HAP-1 (cell line): ENCODE measurements at regions not wholly inside any gene's neighbourhood (a gene's known extent, or its start where the extent isn't known, plus 50 kb on each side); places are given as distances from the start of the nearest gene placed in this dataset.
"Not testable (repeated sequence)": the region's sequence is repeated elsewhere in the genome, so short reads cannot be mapped to it uniquely, and the experiment has no call there.

Source experiments
- DNase-seq, 2 experiments: peaks; one replicate each; pipeline ENCODE4 v3.0.0-alpha.2; 2016 to 2020; ENCODE audit warnings: low spot score in 2 of 2
- H3K27me3 ChIP-seq: fragments of 250-450 bp; sonication (Bioruptor Pico); 2 replicates; pipeline ENCODE4 v1.5.1; 2020; ENCODE audit warnings: low read depth, mild to moderate bottlenecking, moderate library complexity
- H3K36me3 ChIP-seq: fragments of 250-450 bp; sonication (Bioruptor Pico); replicated peaks from 2 replicates; pipeline ENCODE4 v1.5.1; 2020; ENCODE audit warnings: mild to moderate bottlenecking
- H3K4me1 ChIP-seq: fragments of 250-450 bp; sonication (Bioruptor Pico); 2 replicates; pipeline ENCODE4 v1.5.1; 2020; ENCODE audit warnings: mild to moderate bottlenecking
- H3K4me3 ChIP-seq: fragments of 250-450 bp; sonication (Bioruptor Pico); 2 replicates; pipeline ENCODE4 v1.5.1; 2020; ENCODE audit warnings: mild to moderate bottlenecking, moderate library complexity
- H3K9me3 ChIP-seq: fragments of 250-450 bp; sonication (Bioruptor Pico); 2 replicates; pipeline ENCODE4 v1.5.1; 2020; ENCODE audit warnings: mild to moderate bottlenecking, moderate library complexity
- in situ Hi-C: fragments of 300-500 bp; cut with MboI; formaldehyde crosslinking; loops from 3 replicates; pipeline ENCODE4 v1.14.3; 2020; ENCODE audit warnings: low sequenced_read_pairs, inconsistent platforms, mixed read lengths

- in situ Hi-C loops, result no loop called here
- no peak for DNase-seq
- Histone ChIP-seq H3K9me3 (no peaks in the 10 kb centered on the region; the same call in 1 of the 2 replicates), H3K36me3 (no peaks in the 10 kb centered on the region), H3K4me3 (no peak overlapping the region), H3K27me3 (no peaks in the 10 kb centered on the region), H3K4me1 (no peaks in the 10 kb centered on the region)
Measured at GRCh38 chr6:67535946-67536345, 1099.1 kb upstream of the ADGRB3 start.

- Histone ChIP-seq H3K9me3 (no peaks in the 10 kb centered on the region), H3K36me3 (no peaks in the 10 kb centered on the region), H3K27me3 (no peaks in the 10 kb centered on the region), H3K4me3 (no peak overlapping the region), H3K4me1 (no peaks in the 10 kb centered on the region)
- no peak for DNase-seq
- in situ Hi-C loops, result no loop called here
Measured at GRCh38 chr6:67506352-67506751, 1128.7 kb upstream of the ADGRB3 start.

GRCh38 chr6:67501755-67502154 lies 1133.3 kb upstream of the ADGRB3 start:
- in situ Hi-C loops, result no loop called here
- H3K36me3 ChIP-seq, result no peaks in the 10 kb centered on the region
- no peaks in the 10 kb centered on the region for H3K9me3 ChIP-seq
- no peaks in the 10 kb centered on the region for H3K27me3 ChIP-seq
- H3K4me3 ChIP-seq, result no peak overlapping the region
- no peaks in the 10 kb centered on the region for H3K4me1 ChIP-seq
- DNase-seq, result no peak

DNA sequence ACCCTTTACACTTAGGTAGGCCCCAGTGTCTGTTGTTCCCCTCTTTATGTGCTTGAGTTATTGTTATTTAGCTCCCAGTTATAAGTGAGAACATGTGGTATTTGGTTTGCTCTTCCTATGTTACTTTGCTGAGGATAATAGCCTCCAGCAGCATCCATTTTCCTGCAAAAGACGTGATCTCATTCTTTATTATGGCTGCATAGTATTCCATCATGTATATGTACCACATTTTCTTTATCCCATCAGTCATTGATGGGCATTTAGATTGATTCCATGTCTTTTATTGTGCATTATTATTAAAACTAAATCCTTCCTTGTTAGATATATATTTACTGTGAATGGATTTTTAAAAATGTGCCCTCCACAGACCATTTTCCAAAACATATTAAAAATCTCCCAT lies 1137.3 kb upstream of the ADGRB3 start:
- Histone ChIP-seq H3K36me3 (no peaks in the 10 kb centered on the region), H3K4me1 (no peaks in the 10 kb centered on the region), H3K4me3 (no peak overlapping the region), H3K27me3 (no peaks in the 10 kb centered on the region), H3K9me3 (no peaks in the 10 kb centered on the region)
- no peak for DNase-seq
- in situ Hi-C loops, result no loop called here

GRCh38 chr6:67496191-67496590 lies 1138.9 kb upstream of the ADGRB3 start:
- no peaks in the 10 kb centered on the region for H3K4me1 ChIP-seq
- in situ Hi-C loops, result no loop called here
- H3K9me3 ChIP-seq, result no peaks in the 10 kb centered on the region
- no peaks in the 10 kb centered on the region for H3K27me3 ChIP-seq
- no peak overlapping the region for H3K4me3 ChIP-seq
- no peaks in the 10 kb centered on the region for H3K36me3 ChIP-seq
- no peak for DNase-seq

- in situ Hi-C loops, result no loop called here
- DNase-seq, result no peak
- Histone ChIP-seq H3K27me3 (no peaks in the 10 kb centered on the region), H3K4me1 (no peaks in the 10 kb centered on the region), H3K36me3 (no peaks in the 10 kb centered on the region), H3K4me3 (no peak overlapping the region), H3K9me3 (no peaks in the 10 kb centered on the region)
Measured at GRCh38 chr6:67493682-67494081, 1141.4 kb upstream of the ADGRB3 start.

DNA sequence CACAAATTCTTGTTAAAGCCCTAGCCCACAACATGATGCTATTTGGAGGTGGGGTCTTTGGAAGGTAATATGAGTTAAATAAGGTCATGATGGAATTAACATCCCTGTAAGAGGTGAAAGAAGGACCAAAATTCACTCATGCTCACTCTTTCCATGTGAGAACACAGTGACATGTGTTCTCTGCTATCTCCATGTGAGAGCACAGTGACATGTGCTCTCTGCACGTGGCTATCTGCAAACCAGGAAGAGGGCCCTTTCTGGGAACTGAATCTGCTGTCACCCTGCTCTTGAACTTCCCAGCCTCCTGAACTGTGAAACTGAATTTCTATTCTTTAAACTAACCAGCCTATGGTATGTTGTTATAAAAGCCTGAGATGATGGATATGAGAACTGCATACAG lies 1159.4 kb upstream of the ADGRB3 start:
- Histone ChIP-seq H3K4me1 (no peaks in the 10 kb centered on the region), H3K9me3 (no peaks in the 10 kb centered on the region), H3K4me3 (no peak overlapping the region), H3K36me3 (no peaks in the 10 kb centered on the region), H3K27me3 (no peaks in the 10 kb centered on the region)
- in situ Hi-C loops, result no loop called here
- DNase-seq, result no peak

DNA sequence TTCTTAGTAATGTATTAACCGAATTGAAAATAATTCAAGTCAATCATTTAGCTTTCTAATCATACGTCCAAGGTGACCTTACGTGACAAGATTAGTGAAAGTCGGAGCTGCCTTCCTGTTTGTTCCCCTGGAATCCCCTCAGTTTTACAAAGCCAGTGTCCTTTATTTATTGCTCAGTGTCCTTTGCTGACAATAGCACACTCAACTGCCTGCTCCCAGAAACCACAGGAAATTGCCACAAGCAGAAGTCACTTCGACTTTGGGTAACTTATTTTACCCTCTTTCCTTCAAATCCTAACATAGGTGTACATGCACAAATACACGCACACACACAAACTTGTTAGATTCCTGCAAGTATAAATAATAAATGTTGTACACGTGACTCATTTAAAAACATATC lies 1167.7 kb upstream of the ADGRB3 start:
- H3K36me3 ChIP-seq, result no peaks in the 10 kb centered on the region
- no peak for DNase-seq
- no peaks in the 10 kb centered on the region for H3K9me3 ChIP-seq
- in situ Hi-C loops, result no loop called here
- H3K4me3 ChIP-seq, result no peak overlapping the region
- no peaks in the 10 kb centered on the region for H3K4me1 ChIP-seq
- H3K27me3 ChIP-seq, result no peaks in the 10 kb centered on the region

GRCh38 chr6:67462725-67463124 lies 1172.4 kb upstream of the ADGRB3 start:
- H3K36me3 ChIP-seq, H3K27me3 ChIP-seq, H3K4me3 ChIP-seq, H3K4me1 ChIP-seq, in situ Hi-C loops, H3K9me3 ChIP-seq, DNase-seq: not testable (repeated sequence)

DNA sequence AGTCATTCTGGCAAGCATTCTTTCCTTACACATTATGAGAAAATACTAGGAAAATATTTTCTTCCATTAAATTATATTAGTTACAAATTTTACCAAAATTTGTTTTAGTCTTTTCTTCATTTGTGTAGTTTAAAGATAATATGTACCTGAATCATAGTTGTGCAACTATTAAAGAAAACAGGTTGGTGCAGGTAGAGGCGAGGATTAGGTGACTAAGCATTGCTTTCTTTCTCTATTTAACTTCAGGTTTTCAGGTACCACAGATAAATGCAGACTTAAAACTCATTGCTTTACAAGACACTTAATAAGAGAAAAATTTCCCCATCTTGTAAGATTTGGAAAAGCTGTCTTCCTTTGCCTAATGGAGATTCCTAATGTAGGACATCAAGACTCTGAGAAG lies 1175.5 kb upstream of the ADGRB3 start:
- DNase-seq, result no peak
- Histone ChIP-seq H3K27me3 (no peaks in the 10 kb centered on the region), H3K9me3 (no peaks in the 10 kb centered on the region), H3K4me3 (no peak overlapping the region), H3K4me1 (no peaks in the 10 kb centered on the region), H3K36me3 (no peaks in the 10 kb centered on the region)
- in situ Hi-C loops, result no loop called here

GRCh38 chr6:67458265-67458664 lies 1176.8 kb upstream of the ADGRB3 start:
- DNase-seq, result no peak
- in situ Hi-C loops, result no loop called here

DNA sequence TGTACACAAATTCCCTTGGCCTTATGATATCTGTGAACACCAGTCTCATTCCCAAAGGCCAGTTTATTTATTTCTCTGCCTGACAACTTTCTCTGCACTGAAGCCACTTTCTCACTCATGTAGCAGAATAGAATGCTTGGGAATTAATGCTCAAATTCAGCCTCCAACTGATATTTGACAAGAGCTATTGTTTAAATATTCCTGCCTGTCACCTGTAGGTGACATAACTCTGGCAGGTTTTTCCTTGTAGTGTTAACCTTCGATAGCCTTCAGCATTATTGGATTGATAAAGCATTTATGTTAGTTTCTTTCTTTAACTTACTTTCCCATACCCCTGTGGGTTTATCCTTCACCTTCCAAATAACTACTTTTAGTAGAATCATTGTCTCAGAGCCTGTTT lies 1183.2 kb upstream of the ADGRB3 start:
- H3K27me3 ChIP-seq, result no peaks in the 10 kb centered on the region
- no peak overlapping the region for H3K4me3 ChIP-seq
- no peak for DNase-seq
- in situ Hi-C loops, result no loop called here
- no peaks in the 10 kb centered on the region for H3K9me3 ChIP-seq
- no peaks in the 10 kb centered on the region for H3K36me3 ChIP-seq
- no peaks in the 10 kb centered on the region for H3K4me1 ChIP-seq

More at GRCh38 chr6:67458265-67458664, 1176.8 kb upstream of the ADGRB3 start:
- Histone ChIP-seq H3K27me3 (no peaks in the 10 kb centered on the region), H3K4me1 (no peaks in the 10 kb centered on the region), H3K36me3 (no peaks in the 10 kb centered on the region), H3K9me3 (no peaks in the 10 kb centered on the region), H3K4me3 (no peak overlapping the region)

DNA sequence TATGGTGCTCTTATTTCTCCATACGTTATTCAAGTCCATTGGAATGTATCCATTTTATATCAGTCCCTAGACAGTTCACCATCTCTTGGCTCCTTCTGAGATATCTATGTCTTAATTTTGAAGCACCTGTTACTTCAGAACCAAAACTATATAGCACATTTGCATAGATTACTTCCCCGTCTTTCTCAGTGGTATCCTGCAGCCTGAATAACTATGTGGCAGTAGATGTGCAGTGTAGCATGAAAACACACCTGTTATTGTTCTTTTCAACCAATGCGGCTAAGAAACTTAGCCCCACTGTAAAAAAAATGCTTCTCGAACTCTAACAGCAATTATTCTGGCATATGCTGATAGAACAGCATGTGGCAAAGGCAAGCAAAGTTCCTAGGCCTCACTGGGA lies 1184.4 kb upstream of the ADGRB3 start:
- Histone ChIP-seq H3K4me1 (no peaks in the 10 kb centered on the region), H3K4me3 (no peak overlapping the region), H3K9me3 (no peaks in the 10 kb centered on the region), H3K36me3 (no peaks in the 10 kb centered on the region), H3K27me3 (no peaks in the 10 kb centered on the region)
- in situ Hi-C loops, result no loop called here
- no peak for DNase-seq

- no peaks in the 10 kb centered on the region for H3K36me3 ChIP-seq
- in situ Hi-C loops, result no loop called here
- no peaks in the 10 kb centered on the region for H3K27me3 ChIP-seq
- DNase-seq, result no peak
- H3K4me3 ChIP-seq, result no peak overlapping the region
- no peaks in the 10 kb centered on the region for H3K9me3 ChIP-seq
- no peaks in the 10 kb centered on the region for H3K4me1 ChIP-seq
Measured at GRCh38 chr6:67449602-67450001, 1185.5 kb upstream of the ADGRB3 start.

- no peaks in the 10 kb centered on the region for H3K9me3 ChIP-seq
- no peaks in the 10 kb centered on the region for H3K27me3 ChIP-seq
- in situ Hi-C loops, result no loop called here
- DNase-seq, result no peak
- no peaks in the 10 kb centered on the region for H3K36me3 ChIP-seq
- H3K4me3 ChIP-seq, result no peak overlapping the region
- H3K4me1 ChIP-seq, result no peaks in the 10 kb centered on the region
Measured at GRCh38 chr6:67433124-67433523, 1202.0 kb upstream of the ADGRB3 start.
